ENCODE measurements at regions not wholly inside any gene's neighbourhood (a gene's known extent, or its start where the extent isn't known, plus 50 kb on each side); places are given as distances from the start of the nearest gene placed in this dataset.

DNA sequence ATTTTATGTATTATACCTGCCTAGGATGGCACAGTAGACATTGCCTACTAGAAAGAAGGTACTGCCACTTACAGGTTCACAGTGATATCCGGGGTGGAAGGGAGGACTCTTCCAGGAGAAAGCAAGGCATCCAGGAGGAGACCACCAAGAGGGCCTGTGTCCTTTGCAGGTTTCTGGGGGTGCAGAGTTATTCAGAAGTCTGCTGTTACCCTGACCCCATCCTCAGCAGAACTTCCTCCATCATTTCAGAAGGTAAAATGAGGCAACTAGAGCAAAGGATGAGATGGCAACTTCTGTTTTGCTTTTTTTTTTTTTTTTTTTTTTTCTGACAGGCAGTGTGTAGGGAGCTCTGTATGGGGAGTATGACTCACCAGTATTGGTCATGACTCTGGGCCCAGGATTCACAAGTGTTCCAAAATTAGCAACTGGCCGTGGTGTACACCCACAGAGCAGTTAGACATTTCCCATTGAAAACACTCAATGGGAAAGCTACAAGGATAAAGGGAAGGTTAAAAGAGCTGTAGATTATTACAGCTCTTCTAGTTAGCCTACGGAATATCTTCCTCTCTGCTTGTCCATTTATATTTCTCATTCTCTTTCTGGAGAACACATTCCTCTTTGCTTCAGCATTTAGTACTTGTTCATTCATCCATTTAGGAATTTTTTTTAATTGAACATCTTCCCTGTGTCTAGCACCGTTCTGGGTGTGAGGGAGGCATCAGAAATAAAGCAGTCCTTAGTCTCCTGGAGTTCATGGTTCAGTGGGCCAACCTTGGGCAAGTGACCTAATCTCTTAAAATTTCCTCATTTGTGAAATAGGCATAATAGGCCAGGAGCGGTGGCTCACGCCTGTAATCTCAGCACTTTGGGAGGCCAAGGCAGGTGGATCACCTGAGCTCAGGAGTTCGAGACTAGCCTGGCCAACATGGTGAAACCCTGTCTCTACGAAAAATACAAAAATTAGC is 50.5 kb upstream of the PPP2R5A start:
- TF ChIP-seq, protein P1, sequence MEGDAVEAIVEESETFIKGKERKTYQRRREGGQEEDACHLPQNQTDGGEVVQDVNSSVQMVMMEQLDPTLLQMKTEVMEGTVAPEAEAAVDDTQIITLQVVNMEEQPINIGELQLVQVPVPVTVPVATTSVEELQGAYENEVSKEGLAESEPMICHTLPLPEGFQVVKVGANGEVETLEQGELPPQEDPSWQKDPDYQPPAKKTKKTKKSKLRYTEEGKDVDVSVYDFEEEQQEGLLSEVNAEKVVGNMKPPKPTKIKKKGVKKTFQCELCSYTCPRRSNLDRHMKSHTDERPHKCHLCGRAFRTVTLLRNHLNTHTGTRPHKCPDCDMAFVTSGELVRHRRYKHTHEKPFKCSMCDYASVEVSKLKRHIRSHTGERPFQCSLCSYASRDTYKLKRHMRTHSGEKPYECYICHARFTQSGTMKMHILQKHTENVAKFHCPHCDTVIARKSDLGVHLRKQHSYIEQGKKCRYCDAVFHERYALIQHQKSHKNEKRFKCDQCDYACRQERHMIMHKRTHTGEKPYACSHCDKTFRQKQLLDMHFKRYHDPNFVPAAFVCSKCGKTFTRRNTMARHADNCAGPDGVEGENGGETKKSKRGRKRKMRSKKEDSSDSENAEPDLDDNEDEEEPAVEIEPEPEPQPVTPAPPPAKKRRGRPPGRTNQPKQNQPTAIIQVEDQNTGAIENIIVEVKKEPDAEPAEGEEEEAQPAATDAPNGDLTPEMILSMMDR (conservative IDR thresholded peaks at IDR 0.05): no peak
- no peak for TF ChIP-seq ZFX (IDR thresholded peaks at IDR 0.05)

Data from C4-2B (cell line).